Stomach smooth muscle (tissue), 2 donors: ENCODE measurements at regions not wholly inside any gene's neighbourhood (a gene's known extent, or its start where the extent isn't known, plus 50 kb on each side); places are given as distances from the start of the nearest gene placed in this dataset.

Source experiments
- H3K27ac ChIP-seq: one replicate; pipeline ENCODE4 v1.7.0; 2013; ENCODE audit warnings: mild to moderate bottlenecking, low read length, inconsistent platforms
- H3K27me3 ChIP-seq, 2 donors: one replicate each; pipeline ENCODE4 v1.7.0; 2013; ENCODE audit warnings: low read length in 2 of 2; ENCODE audit not compliant: insufficient read depth in 2 of 2, control insufficient read depth in 1 of 2
- H3K36me3 ChIP-seq, 2 donors: one replicate each; pipeline ENCODE4 v1.7.0; 2013; ENCODE audit warnings: low read length in 2 of 2; ENCODE audit not compliant: control insufficient read depth in 2 of 2, insufficient read depth in 2 of 2
- H3K4me1 ChIP-seq: one replicate; pipeline ENCODE4 v1.7.0; 2013; ENCODE audit warnings: low read length; ENCODE audit not compliant: control insufficient read depth, insufficient read depth
- H3K4me3 ChIP-seq, 2 donors: one replicate each; pipeline ENCODE4 v1.7.0; 2013; ENCODE audit warnings: low read length in 2 of 2
- H3K9ac ChIP-seq, 2 donors: one replicate each; pipeline ENCODE4 v1.7.0; 2013; ENCODE audit warnings: low read length in 2 of 2, mild to moderate bottlenecking in 1 of 2
- H3K9me3 ChIP-seq, 2 donors: one replicate each; pipeline ENCODE4 v1.7.0; 2013; ENCODE audit warnings: low read length in 2 of 2; ENCODE audit not compliant: control insufficient read depth in 2 of 2
- donor health status: healthy.
- donor health status: Pancreatic carcinoma.

DNA sequence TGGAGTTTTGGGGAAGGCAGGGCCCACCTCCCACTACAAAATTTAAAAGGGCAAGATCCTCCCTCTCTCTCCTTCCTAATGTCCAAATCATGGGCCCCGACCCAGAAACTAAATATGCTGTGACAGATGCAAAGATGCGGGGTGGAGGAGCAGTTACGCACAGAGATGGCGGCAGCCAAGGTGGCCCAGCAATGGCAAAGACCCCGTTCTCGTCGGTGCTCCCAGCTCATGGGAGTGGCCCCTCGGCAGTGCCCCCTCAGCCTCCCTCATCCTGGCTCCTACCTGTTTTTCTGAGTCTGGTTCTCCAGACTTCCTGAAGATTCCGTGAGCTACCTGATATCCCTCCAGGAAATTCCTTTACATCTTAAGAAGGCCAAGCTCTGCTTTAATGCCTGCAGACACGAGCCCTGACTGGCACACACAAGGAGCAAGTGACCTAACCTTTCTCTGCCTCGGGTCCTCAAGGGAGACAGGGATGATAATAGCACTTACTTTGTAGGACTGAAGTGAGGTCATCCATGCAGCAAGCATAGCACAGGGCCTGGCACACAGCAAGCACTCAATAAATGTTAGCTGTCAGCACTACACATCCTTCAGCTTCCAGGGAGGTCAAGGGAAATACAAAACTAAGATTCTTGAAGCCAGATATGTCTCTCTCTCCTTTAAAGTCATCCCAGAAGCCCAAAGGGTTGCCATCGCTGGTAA, 103.5 kb downstream of the LSM3 start:
- H3K4me1 ChIP-seq: no peaks in the 10 kb centered on the region
- no peak overlapping the region for H3K9ac ChIP-seq
- H3K27ac ChIP-seq: no peak overlapping the region
- H3K36me3 ChIP-seq: no peaks in the 10 kb centered on the region
- no peak overlapping the region for H3K4me3 ChIP-seq
- peaks cover 0 to 5% of the 10 kb centered on the region in 2 donors for H3K27me3 ChIP-seq
- no peaks in the 10 kb centered on the region for H3K9me3 ChIP-seq

DNA sequence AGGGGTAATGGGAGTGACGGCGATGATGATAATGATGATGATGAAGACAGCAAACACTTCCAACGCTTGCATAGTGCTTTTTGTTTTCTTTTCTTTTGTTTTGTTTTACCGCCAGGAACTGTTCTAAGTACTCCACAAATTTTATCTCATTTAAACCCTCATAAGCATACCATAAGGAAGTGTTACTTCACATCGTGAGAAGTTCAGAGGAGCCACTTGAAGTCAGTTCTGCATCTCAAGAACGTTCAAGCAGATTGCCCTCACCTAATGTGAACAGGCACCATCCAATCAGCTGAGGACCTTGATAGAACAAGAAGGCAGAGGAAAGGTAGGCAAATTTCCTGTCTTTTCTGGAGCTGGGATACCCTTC, 104.1 kb downstream of the LSM3 start:
- Histone ChIP-seq H3K4me1 (no peaks in the 10 kb centered on the region), H3K27ac (no peak overlapping the region)

DNA sequence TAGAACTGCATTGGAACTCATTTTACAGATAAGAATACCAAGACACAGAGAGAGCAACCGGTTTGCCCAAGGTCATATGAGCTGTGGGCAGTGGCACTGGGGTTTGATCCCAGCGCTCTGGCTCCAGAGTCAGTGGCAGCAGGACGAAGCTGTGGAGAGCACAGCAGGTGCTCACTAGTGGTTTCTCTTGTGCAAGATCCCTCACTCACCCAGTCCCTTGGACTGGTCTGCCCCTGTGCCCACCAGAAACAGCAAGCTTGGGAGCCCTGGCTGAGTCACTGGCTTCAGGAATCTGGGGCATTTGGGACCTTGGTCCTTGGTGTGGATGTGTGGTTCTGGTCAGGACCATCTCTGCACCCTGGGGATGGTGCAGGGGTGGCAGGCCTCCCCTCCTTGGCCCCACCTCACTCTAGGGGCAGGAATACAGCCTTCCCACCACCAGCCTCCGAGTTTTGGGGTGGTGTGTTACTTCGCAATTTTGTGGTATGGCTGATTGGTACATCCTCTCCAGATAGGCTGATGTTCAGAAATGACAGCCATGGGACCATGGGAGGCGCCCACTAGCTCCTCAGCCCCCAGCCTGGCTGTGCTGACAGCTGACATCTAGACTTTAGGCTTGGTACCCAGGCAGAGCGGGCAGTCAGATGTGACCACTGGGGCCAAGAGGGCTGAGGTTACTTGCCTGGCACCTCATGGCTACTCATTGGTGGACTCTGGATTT, 104.6 kb downstream of the LSM3 start:
- H3K4me3 ChIP-seq: no peak overlapping the region
- no peaks in the 10 kb centered on the region for H3K9me3 ChIP-seq
- peaks cover 0 to 2% of the 10 kb centered on the region in 2 donors for H3K27me3 ChIP-seq
- H3K36me3 ChIP-seq: no peaks in the 10 kb centered on the region
- no peak overlapping the region for H3K27ac ChIP-seq
- no peak overlapping the region for H3K9ac ChIP-seq
- no peaks in the 10 kb centered on the region for H3K4me1 ChIP-seq

More for the DNA sequence above, 104.1 kb downstream of the LSM3 start:
- Histone ChIP-seq H3K27me3 (peaks cover 0 to 5% of the 10 kb centered on the region in 2 donors), H3K9ac (no peak overlapping the region), H3K9me3 (no peaks in the 10 kb centered on the region), H3K4me3 (no peak overlapping the region), H3K36me3 (no peaks in the 10 kb centered on the region)

DNA sequence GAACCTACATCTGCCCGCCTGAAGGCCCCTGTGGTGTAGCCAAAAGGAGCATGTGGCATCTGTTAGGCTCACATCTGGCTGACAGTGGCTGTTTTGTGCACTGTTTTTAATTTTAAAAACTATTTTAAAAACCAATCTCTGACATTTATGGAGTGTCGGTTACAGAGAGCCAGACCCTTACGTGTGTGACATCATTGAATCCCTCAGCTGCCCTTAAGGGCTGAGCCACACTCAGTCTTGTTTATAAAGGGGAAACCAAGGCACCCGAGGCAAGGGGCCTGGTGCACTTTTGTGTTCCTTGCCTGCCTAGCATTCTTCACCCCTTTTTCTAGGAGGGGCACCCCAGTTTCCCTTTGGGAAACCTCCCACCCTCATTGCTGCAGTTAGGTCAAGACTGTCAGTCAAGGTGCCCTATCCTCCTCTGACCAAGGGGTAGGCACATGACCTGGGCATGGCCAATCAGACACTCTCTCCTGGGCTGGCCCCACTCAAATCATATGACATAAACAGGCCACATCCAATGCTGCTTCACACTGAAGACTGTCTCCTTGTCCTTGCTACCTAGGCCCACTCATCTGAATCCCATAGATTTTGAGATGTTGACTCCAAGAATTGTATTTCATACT, 105.3 kb downstream of the LSM3 start:
- peaks cover 0 to 2% of the 10 kb centered on the region in 2 donors for H3K27me3 ChIP-seq
- H3K4me3 ChIP-seq: no peak overlapping the region
- no peaks in the 10 kb centered on the region for H3K9me3 ChIP-seq
- H3K9ac ChIP-seq: no peak overlapping the region
- no peak overlapping the region for H3K27ac ChIP-seq
- no peaks in the 10 kb centered on the region for H3K36me3 ChIP-seq
- peaks cover under 1% of the 10 kb centered on the region for H3K4me1 ChIP-seq

DNA sequence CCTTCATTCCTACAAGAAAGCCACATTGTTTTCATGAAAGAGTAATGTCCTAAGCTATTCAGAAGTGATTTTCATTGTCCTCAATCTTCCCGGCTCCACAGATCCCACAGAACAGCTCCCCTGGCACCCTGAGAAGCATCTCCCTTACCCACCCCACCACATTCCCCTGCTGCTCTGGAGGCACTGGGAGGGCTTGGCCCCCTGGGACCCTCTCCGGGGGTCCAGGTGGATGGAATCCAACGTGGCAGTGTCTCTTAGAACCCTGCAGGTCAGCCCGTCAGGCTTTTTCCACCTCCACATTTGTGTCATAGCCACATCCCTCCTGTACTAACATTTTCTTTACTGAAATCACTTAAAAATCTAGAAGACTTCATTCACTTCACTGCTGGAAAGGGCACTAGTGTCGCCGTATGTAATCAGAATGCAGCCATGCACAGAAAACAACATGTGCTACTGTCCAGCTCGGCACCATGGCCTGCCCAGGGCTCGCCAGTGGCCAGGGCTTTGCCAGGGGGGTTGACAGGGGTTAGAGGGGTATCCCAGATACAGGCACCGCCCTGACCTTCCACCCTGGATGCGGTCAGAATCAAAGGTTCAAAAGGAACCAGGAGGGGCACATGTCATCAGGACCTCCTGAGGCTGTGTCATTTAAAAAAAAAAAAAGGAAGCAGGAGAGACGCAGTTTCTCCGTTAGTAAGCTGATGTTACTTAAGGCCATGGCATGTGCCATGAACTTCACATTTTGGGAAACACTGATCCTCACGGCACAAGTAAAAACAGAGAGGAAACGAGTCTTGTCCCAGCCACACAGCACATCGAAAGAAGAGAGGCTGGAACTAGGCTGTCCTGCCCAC, 106.3 kb downstream of the LSM3 start:
- no peaks in the 10 kb centered on the region for H3K9me3 ChIP-seq
- no peaks in the 10 kb centered on the region for H3K36me3 ChIP-seq
- no peak overlapping the region for H3K27ac ChIP-seq
- no peak overlapping the region for H3K9ac ChIP-seq
- peaks cover 0 to 2% of the 10 kb centered on the region in 2 donors for H3K27me3 ChIP-seq
- no peak overlapping the region for H3K4me3 ChIP-seq
- peaks cover 6% of the 10 kb centered on the region for H3K4me1 ChIP-seq

DNA sequence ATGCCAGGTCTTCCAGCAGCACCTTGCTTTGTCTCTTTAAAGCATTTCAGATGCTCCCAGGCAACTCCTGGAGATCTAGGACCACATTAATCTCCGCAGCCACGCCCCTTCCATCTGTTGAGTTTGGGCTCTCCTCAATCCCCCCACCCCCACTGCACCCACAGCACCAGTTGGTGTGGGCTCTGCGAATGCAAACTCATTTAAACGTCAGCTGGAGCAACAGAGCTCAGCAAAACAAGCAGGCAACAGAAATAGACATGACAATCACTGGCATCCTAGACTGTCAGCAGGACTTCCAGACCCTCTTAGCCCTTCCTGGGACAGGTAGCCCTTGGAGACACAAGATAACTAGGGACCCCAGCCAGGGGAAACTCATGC, 106.9 kb downstream of the LSM3 start:
- Histone ChIP-seq H3K9me3 (no peaks in the 10 kb centered on the region), H3K36me3 (no peaks in the 10 kb centered on the region), H3K27me3 (peaks cover 0 to 2% of the 10 kb centered on the region in 2 donors), H3K27ac (no peak overlapping the region), H3K4me3 (no peak overlapping the region), H3K9ac (no peak overlapping the region), H3K4me1 (peaks cover 6% of the 10 kb centered on the region)

DNA sequence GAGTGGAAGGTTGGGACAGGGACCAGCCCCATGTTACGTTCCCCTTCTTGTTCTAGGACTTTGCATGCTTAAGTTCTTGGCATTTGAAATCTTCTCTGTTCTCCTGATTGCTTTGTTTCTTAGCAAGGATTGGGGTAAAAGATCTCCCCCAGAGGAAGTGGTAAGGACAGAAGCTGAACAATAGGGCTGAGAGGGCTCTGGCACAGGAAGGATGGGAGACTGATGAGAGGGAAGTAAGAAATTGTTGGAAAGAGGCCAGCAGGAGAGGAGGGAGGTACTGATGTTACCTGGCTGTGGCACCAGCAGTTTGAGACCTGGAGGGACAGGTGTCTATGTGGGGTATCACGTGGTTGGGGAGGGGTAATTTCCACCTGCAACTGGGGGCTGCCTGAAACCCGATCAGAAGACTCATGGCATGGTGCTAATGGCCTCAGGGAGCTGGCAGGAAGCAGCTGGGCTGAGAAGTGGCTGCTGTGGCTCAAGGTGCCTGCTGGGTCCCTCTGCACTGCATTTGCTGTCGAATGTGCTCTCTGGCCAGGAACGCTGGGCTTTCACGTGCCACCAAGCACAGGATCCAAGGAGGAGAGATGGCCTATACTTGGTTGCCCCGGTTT, 108.4 kb downstream of the LSM3 start:
- Histone ChIP-seq H3K4me3 (no peak overlapping the region), H3K27me3 (peaks cover 0 to 2% of the 10 kb centered on the region in 2 donors), H3K9me3 (no peaks in the 10 kb centered on the region), H3K36me3 (no peaks in the 10 kb centered on the region), H3K27ac (no peak overlapping the region), H3K4me1 (peaks cover 8% of the 10 kb centered on the region), H3K9ac (no peak overlapping the region)

DNA sequence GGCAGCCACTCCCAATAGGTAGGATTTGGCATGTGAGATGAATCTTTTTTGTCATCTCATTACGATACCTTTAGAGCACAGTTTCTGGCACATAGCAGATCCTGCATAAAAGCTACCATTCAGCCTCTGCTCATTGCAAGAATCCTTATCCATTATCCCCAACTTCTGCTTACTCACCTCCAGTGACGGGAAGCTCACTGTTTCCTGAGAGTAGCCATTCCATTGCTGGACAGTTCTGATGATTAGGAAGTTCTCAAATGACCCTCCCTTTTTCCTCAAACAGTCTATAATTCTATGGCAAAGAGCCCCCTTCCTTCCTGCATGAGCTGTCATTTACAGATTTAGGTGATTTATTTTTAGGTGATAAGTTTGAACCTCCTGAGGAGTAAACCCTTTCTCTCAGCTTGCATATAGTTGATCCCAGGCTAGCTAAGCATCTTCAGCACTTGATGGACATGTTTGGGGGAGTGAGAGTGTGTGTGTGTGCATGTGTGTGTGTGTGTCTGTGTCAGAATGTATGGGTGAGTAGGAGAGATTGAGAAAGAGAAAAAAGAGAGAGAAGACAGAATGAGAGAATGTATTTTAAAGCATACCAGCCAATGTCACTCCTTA, 109.7 kb downstream of the LSM3 start:
- Histone ChIP-seq H3K9ac (no peak overlapping the region), H3K27ac (no peak overlapping the region), H3K36me3 (no peaks in the 10 kb centered on the region), H3K9me3 (no peaks in the 10 kb centered on the region), H3K27me3 (peaks cover 0 to 2% of the 10 kb centered on the region in 2 donors), H3K4me3 (no peak overlapping the region), H3K4me1 (peaks cover 8% of the 10 kb centered on the region)

DNA sequence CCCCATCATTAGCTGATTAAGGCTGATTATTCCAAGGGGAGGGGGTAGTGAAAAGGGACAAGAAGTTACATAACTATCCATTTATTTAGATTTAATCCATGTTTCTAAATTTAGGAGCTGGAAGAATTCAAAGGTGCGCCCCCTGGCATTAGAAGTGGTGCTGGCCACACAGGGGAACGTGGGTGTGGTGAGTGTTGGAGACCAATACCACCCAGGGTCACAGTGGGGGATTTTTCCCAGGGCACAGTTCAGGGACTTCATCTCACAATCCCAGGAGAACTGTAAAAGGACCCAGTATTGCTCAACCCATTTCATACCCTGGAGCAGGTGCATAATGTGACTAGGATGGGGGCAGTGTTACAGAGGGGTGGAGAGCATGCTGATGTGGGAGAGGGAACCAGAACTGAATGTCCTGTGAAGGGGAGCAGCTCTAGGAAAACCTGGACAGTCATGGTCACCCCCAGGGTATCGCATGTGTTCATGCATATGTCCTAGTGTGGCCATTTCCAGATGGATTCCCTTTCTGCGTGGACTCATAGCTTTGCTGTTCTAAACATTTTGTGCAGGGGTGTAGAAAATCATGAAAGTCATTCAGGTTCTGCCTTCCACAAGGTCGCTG, 110.3 kb downstream of the LSM3 start:
- Histone ChIP-seq H3K36me3 (no peaks in the 10 kb centered on the region), H3K9ac (no peak overlapping the region), H3K27me3 (peaks cover 0 to 2% of the 10 kb centered on the region in 2 donors), H3K27ac (no peak overlapping the region), H3K4me1 (peaks cover 8% of the 10 kb centered on the region), H3K4me3 (no peak overlapping the region), H3K9me3 (no peaks in the 10 kb centered on the region)
